HG02938 (cell line): ENCODE measurements at regions not wholly inside any gene's neighbourhood (a gene's known extent, or its start where the extent isn't known, plus 50 kb on each side); places are given as distances from the start of the nearest gene placed in this dataset.
"Not testable (repeated sequence)": the region's sequence is repeated elsewhere in the genome, so short reads cannot be mapped to it uniquely, and the experiment has no call there.

ENCODE experiments used
- ATAC-seq: cut with Tn5 transposase; IDR thresholded peaks from one replicate; pipeline ENCODE4 v1.9.1; 2021; ENCODE audit warnings: mild to moderate bottlenecking, moderate library complexity; ENCODE audit not compliant: unreplicated experiment

GRCh38 chr15:38115121-38115520 is 137.5 kb upstream of the SPRED1 start:
- no peak for ATAC-seq

- no peak for ATAC-seq
Observed at GRCh38 chr15:38117781-38118180, 134.9 kb upstream of the SPRED1 start.

- ATAC-seq: not testable (repeated sequence)
Observed at GRCh38 chr15:38119865-38120264, 132.8 kb upstream of the SPRED1 start.

GRCh38 chr15:38127306-38127771 is 125.3 kb upstream of the SPRED1 start:
- no peak for ATAC-seq

GRCh38 chr15:38128341-38128781 is 124.3 kb upstream of the SPRED1 start:
- ATAC-seq: no peak

GRCh38 chr15:38128921-38129320 is 123.7 kb upstream of the SPRED1 start:
- no peak for ATAC-seq

GRCh38 chr15:38129531-38130204 is 123.0 kb upstream of the SPRED1 start:
- peak; percentile 72 for ATAC-seq

GRCh38 chr15:38130205-38130567 is 122.5 kb upstream of the SPRED1 start:
- ATAC-seq: peak; percentile 35

- ATAC-seq: peak; percentile 49
Observed at GRCh38 chr15:38130740-38131498, 121.7 kb upstream of the SPRED1 start.

- no peak for ATAC-seq
Observed at GRCh38 chr15:38134252-38134651, 118.4 kb upstream of the SPRED1 start.

GRCh38 chr15:38142195-38142594 is 110.4 kb upstream of the SPRED1 start:
- ATAC-seq: not testable (repeated sequence)

- ATAC-seq: no peak
Observed at GRCh38 chr15:38144921-38145320, 107.7 kb upstream of the SPRED1 start.

GRCh38 chr15:38145651-38146111 is 107.0 kb upstream of the SPRED1 start:
- no peak for ATAC-seq

- no peak for ATAC-seq
Observed at GRCh38 chr15:38147246-38147645, 105.4 kb upstream of the SPRED1 start.

GRCh38 chr15:38148471-38148870 is 104.2 kb upstream of the SPRED1 start:
- ATAC-seq: no peak

GRCh38 chr15:38149315-38149714 is 103.3 kb upstream of the SPRED1 start:
- ATAC-seq: no peak

GRCh38 chr15:38150148-38150547 is 102.5 kb upstream of the SPRED1 start:
- ATAC-seq: no peak

- ATAC-seq: no peak
Observed at GRCh38 chr15:38150794-38151193, 101.8 kb upstream of the SPRED1 start.

- no peak for ATAC-seq
Observed at GRCh38 chr15:38153781-38154180, 98.9 kb upstream of the SPRED1 start.

GRCh38 chr15:38154255-38154654 is 98.4 kb upstream of the SPRED1 start:
- ATAC-seq: no peak

GRCh38 chr15:38154837-38155236 is 97.8 kb upstream of the SPRED1 start:
- no peak for ATAC-seq

- ATAC-seq: no peak
Observed at GRCh38 chr15:38163658-38164057, 89.0 kb upstream of the SPRED1 start.
